Loucy (cell line): ENCODE measurements at regions not wholly inside any gene's neighbourhood (a gene's known extent, or its start where the extent isn't known, plus 50 kb on each side); places are given as distances from the start of the nearest gene placed in this dataset.

Experiments
- H2AFZ ChIP-seq: fragments of 200-600 bp; sonication (generic); 2 replicates; pipeline ENCODE4 v1.6.0; 2016; ENCODE audit warnings: antibody characterized with exemption, mild to moderate bottlenecking, low read length, moderate library complexity
- H3F3A ChIP-seq: fragments of 200-600 bp; 2 replicates; pipeline ENCODE4 v1.6.0; 2016; ENCODE audit warnings: antibody characterized with exemption, low read depth, mild to moderate bottlenecking
- H3K27me3 ChIP-seq: fragments of 200-600 bp; sonication (generic); 2 replicates; pipeline ENCODE4 v1.6.1; 2014; ENCODE audit warnings: low read length, mild to moderate bottlenecking; ENCODE audit not compliant: insufficient read depth, poor library complexity, severe bottlenecking
- H3K36me3 ChIP-seq: fragments of 200-600 bp; sonication (generic); 2 replicates; pipeline ENCODE4 v1.6.1; 2016; ENCODE audit warnings: low read length; ENCODE audit not compliant: insufficient read depth
- H3K4me1 ChIP-seq: fragments of 200-600 bp; sonication (generic); 2 replicates; pipeline ENCODE4 v1.5.1; 2014; ENCODE audit warnings: low read length, mild to moderate bottlenecking; ENCODE audit not compliant: insufficient read depth, poor library complexity, severe bottlenecking
- H3K4me2 ChIP-seq: fragments of 200-600 bp; sonication (generic); 2 replicates; pipeline ENCODE4 v1.6.0; 2014; ENCODE audit warnings: antibody characterized with exemption, low read length, low read depth, mild to moderate bottlenecking; ENCODE audit not compliant: poor library complexity, severe bottlenecking
- H3K4me3 ChIP-seq: fragments of 200-600 bp; sonication (generic); 2 replicates; pipeline ENCODE4 v1.5.1; 2014; ENCODE audit warnings: low read length, mild to moderate bottlenecking, mixed read lengths; ENCODE audit not compliant: poor library complexity, severe bottlenecking
- H3K79me2 ChIP-seq: fragments of 200-600 bp; sonication (generic); 2 replicates; pipeline ENCODE4 v1.6.1; 2014; ENCODE audit warnings: low read length; ENCODE audit not compliant: insufficient read depth
- H3K9ac ChIP-seq: fragments of 200-600 bp; sonication (generic); 2 replicates; pipeline ENCODE4 v1.6.0; 2014; ENCODE audit warnings: mild to moderate bottlenecking, low read depth, low read length, moderate library complexity; ENCODE audit not compliant: poor library complexity, severe bottlenecking
- H3K9me2 ChIP-seq: fragments of 200-600 bp; sonication (generic); replicated peaks from 2 replicates; pipeline ENCODE4 v1.6.1; 2016; ENCODE audit warnings: low read depth, low read length, mixed read lengths
- H3K9me3 ChIP-seq: fragments of 200-600 bp; sonication (generic); 2 replicates; pipeline ENCODE4 v1.6.1; 2014; ENCODE audit warnings: mild to moderate bottlenecking, antibody characterized with exemption, low read length, low read depth; ENCODE audit not compliant: insufficient read depth
- H4K20me1 ChIP-seq: fragments of 200-600 bp; sonication (generic); 2 replicates; pipeline ENCODE4 v1.6.0; 2014; ENCODE audit warnings: antibody characterized with exemption, low read length, mild to moderate bottlenecking; ENCODE audit not compliant: insufficient read depth, poor library complexity, severe bottlenecking
- EZH2phosphoT487 ChIP-seq: fragments of 200-600 bp; IDR thresholded peaks from 2 replicates; pipeline ENCODE4 v1.6.1; 2018; ENCODE audit warnings: antibody characterized with exemption, mild to moderate bottlenecking, moderate library complexity, borderline replicate concordance
- TF ChIP-seq, protein P1 (sequence below): fragments of 200-600 bp; sonication (generic); conservative IDR thresholded peaks from 2 replicates; pipeline ENCODE4 v1.5.1; 2014; ENCODE audit warnings: mild to moderate bottlenecking, antibody characterized with exemption, low read length

DNA sequence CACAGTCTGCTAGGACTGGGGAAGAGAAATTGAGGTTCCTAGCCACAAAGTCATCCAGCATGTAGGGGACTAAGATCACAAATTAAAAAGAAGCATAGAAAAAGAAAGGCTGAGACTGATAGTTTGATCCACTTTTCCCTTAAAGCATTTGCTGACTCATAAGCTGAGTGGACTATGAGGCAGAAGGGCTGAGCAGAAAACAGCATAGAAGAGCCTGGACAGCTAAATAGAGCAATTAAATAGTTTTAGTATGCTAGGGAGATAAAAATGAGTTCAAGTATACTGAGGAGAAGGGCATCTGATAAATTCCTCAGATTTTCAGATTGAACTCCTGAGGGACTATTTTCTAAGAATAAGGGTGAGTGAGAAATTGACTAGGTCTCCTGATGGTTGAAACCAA, 155.9 kb upstream of the EGR2 start:
- Histone ChIP-seq H3K9ac (no peak overlapping the region), H3K27me3 (no peaks in the 10 kb centered on the region), H3K4me2 (no peak overlapping the region), H3K36me3 (no peaks in the 10 kb centered on the region), H3F3A (no peaks in the 10 kb centered on the region), H3K9me2 (no peaks in the 10 kb centered on the region), H2AFZ (no peak overlapping the region), H4K20me1 (no peaks in the 10 kb centered on the region), H3K4me3 (no peak overlapping the region), H3K79me2 (no peaks in the 10 kb centered on the region), H3K9me3 (no peaks in the 10 kb centered on the region), H3K4me1 (no peaks in the 10 kb centered on the region)
- TF ChIP-seq EZH2phosphoT487, result no peak
- TF ChIP-seq, protein P1, sequence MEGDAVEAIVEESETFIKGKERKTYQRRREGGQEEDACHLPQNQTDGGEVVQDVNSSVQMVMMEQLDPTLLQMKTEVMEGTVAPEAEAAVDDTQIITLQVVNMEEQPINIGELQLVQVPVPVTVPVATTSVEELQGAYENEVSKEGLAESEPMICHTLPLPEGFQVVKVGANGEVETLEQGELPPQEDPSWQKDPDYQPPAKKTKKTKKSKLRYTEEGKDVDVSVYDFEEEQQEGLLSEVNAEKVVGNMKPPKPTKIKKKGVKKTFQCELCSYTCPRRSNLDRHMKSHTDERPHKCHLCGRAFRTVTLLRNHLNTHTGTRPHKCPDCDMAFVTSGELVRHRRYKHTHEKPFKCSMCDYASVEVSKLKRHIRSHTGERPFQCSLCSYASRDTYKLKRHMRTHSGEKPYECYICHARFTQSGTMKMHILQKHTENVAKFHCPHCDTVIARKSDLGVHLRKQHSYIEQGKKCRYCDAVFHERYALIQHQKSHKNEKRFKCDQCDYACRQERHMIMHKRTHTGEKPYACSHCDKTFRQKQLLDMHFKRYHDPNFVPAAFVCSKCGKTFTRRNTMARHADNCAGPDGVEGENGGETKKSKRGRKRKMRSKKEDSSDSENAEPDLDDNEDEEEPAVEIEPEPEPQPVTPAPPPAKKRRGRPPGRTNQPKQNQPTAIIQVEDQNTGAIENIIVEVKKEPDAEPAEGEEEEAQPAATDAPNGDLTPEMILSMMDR, result no peak

DNA sequence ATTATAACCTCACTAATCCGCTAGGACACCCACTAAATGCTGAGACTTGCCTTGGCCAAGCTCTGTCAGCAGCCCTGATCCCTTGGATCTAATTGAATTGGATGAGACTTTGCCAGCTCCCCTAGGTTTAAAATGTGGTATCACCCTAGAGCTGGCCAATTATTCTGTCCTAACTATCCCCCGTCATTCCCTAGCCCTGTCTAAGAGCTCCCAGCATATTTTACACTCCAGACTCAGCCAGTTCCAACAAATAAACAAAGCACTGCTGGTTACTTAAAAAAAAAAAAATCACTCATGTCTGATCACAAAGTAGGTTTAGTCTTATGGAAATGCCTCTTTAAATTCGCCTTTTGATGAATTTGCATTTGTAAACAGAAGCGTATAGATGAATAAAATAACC, 147.9 kb upstream of the EGR2 start:
- Histone ChIP-seq H3F3A (no peaks in the 10 kb centered on the region), H3K36me3 (no peaks in the 10 kb centered on the region), H2AFZ (no peak overlapping the region), H3K27me3 (no peaks in the 10 kb centered on the region), H3K4me3 (no peak overlapping the region), H3K79me2 (no peaks in the 10 kb centered on the region), H3K9ac (no peak overlapping the region), H4K20me1 (no peaks in the 10 kb centered on the region), H3K9me2 (no peaks in the 10 kb centered on the region), H3K4me1 (no peaks in the 10 kb centered on the region), H3K9me3 (no peaks in the 10 kb centered on the region), H3K4me2 (no peak overlapping the region)
- TF ChIP-seq EZH2phosphoT487, result no peak
- TF ChIP-seq, protein P1, result no peak

DNA sequence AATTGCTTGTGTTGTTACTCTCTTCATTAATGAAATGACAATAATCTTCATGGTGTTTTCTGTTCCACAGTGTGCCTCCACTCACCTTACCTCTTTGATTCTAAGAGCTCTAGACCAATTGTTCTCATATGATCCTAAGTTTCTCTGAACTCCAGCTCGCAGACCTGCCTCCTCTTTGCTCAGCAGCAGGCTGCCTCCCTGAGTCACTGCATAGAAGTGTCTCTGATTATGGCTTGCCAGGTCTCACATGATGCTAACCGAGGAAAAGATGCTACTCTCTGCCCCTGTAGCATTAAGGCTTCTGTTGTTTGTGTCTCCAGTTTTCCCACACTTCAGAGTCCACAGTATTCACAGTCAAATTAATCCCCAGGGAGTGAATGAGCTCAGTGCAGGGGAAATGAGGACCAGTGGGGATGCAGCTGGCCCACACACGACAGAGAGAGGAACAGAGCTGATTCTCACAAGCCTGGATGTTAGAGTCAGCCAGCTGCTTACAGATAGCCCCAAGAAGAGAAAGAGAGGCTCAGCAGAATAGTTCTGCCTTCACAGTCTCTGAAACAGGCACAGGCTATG, 145.9 kb upstream of the EGR2 start:
- Histone ChIP-seq H3K4me1 (no peaks in the 10 kb centered on the region), H3K4me3 (no peak overlapping the region), H3K79me2 (no peaks in the 10 kb centered on the region), H3K9ac (no peak overlapping the region), H3K9me2 (no peaks in the 10 kb centered on the region), H3K27me3 (no peaks in the 10 kb centered on the region), H3F3A (no peaks in the 10 kb centered on the region), H2AFZ (no peak overlapping the region), H3K36me3 (no peaks in the 10 kb centered on the region), H3K4me2 (no peak overlapping the region), H4K20me1 (no peaks in the 10 kb centered on the region), H3K9me3 (no peaks in the 10 kb centered on the region)
- TF ChIP-seq, protein P1, result no peak
- TF ChIP-seq EZH2phosphoT487, result no peak
